Stimulated activated CD4-positive, alpha-beta T cell treated with anti-CD3 and anti-CD28 coated beads, Interleukin-1b, Interleukin-23, amount 100 ng/mL, for 48 hours (primary cell): ENCODE measurements at regions not wholly inside any gene's neighbourhood (a gene's known extent, or its start where the extent isn't known, plus 50 kb on each side); places are given as distances from the start of the nearest gene placed in this dataset.
"Not testable (repeated sequence)": the region's sequence is repeated elsewhere in the genome, so short reads cannot be mapped to it uniquely, and the experiment has no call there.

Experiments used
- DNase-seq: peaks from one replicate; pipeline ENCODE4 v3.0.0-alpha.2; 2020

DNA sequence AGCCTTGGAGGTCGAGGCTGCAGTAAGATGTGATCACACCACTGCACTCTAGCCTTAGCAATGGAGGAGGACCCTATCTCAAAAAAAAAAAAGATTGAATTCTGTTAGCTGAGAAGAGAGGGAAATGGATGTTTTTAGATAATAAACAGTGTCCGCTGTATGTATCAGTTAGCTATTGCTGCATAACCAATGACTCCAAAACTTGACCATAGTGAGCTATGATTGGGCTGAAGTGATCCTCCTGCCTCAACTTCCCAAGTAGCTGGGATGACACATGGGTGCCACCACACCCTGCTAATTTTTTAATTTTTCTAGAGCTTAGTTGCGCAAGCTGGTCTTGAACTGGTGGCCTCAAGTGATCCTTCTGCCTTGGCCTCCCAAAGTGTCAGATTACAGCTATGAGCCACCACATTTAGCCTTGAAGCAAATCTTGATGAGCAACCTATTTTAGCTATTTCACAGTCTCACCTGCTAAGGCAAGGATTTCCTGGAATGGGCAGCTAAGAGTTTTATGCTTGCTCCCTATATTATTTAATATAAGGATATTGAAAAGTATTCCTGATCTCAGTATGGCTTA, 68.3 kb upstream of the ATF7IP2 start:
- DNase-seq = no peak

DNA sequence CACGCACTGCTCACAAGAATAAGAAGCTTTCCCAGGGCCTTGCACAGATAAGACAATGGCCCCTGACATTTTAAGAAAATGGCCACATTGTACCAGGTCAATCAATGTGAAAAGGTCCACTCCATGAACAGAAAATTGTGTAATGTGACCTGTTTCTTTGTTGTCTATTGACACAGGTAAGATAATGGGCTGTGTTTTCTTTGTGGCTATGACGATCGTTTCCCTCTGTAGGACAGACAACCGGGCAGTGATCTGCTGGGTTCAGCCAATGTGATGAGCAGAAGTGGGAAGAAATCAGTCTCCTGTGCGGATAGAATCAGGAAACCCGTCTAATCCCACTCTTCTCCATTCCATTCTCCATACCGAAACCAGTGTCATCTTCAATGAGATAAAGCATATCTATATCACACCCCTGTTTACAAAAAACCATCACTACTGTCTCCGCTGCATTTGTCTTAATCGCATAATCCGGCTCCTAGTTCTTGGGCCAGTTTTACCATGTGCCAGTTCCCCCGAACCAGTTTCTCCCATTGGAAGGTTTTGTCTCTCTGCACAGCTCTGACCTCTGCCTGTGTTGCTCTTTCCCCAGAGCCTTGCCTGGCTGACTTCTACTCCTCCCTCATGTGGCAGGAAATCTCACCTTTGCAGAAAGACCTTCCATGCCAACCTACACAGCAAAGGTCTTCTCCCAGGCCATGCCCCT, 66.9 kb upstream of the ATF7IP2 start:
- no peak for DNase-seq

DNA sequence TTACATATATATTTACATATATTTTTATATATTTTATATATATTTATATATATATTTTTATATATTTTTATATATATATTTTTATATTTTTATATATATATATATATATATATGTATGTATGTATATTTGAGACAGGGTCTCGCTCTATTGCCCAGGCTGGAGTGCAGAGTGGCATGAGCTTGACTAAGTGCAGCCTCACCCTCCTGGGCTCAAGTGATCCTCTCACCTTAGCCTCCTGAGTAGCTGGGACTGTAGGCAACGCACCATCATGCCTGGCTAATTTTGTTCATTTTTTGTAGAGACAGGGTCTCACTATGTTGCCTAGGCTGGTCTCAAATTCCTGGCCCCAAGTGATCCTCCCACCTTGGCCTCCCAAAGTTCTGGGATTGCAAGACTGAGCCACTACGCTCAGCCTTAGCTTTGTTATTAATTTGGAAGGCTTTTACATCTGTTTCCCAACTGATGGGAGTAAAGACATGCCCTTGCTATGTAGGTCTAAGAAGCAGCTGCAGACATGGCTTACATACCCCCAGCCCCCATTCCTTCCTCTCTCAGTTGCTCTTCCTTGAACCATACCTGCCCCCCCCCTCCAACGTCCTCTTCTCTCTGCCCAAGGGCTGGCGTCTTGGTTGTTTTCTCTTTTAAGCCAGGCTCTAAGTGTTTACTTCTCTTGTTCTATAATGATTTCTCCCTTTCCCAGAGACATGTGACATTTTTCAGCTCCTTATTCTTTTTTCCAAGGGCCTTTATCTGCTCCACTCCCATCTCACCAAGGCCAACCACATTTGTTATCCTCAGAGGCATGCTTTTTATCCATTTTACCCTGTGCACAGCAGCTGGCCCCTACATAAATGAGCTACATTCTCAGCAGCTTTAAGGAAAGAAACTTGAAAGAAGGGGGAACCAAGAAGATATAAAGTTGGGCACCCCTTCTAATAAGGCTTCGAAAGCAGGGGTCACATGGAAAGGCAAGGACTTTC, 64.2 kb upstream of the ATF7IP2 start:
- no peak for DNase-seq

- no peak for DNase-seq
These were observed 62.9 kb upstream of the ATF7IP2 start for GRCh38 chr16:10322723-10323527.

DNA sequence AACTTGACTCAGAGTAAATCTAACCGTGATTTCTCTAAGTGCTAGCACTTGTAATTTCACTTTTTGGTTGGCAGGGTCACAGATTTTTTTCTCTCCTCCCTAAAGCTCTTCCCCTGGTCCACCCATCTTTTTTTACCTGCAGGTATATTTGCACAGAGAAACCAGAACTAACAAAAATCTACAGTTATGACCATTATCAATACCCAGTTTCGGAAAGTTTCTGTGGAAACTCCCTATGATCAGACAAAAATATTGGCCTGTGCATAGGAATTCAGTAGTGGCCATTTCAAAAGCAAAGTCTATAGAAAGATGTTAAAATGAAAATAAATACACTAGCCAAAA, 62.4 kb upstream of the ATF7IP2 start:
- no peak for DNase-seq

DNA sequence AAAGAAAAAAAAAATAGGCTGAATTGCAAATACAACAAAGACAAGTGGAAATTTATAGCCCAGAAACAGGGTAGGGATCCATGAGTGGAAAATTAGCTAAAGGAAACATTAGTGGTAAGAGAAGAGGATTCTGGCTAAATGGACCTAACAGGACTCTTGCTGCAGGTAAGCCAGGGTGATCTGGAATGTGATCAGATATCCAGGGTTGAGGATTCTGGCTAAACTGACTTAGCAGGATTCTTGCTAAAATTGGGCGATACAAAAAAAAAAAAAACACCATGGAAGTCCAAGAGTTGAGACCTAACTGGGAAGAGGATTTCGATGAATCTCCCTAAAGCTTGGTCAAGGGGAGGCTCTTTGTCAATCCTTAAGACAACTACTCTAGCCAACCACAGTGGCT, 61.7 kb upstream of the ATF7IP2 start:
- DNase-seq = no peak

DNA sequence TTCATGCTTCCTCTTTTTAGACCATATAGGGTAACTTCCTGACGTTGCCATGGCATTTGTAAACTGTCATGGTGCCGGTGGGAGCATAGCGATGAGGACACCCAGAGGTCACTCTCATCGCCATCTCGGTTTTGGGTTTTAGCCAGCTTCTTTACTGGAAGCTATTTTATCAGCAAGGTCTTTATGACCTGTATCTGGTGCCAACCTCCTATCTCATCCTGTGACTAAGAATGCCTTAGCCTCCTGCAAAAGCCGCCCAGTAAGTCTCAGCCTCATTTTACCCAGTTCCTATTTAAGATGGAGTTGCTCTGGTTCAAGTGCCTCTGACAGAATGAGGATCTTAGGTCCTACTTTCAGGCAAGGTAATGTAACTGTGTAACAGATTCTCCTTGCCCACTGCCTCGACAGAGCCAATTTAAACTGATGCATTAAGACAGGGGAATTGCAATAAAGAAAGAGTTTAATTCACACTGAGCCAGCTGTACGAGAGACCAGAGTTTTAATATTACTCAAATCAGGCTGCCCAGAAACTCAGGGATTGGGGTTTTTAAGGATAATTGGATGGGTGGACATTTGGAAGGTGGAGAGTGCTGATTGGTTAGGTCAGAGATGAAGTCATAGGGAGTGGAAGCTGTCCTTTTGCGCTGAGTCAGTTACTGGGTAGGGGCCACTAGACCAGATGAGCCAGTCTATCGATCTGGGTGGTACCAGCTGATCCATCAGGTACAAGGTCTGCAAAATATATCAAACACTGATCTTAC, 59.9 kb upstream of the ATF7IP2 start:
- DNase-seq = no peak

DNA sequence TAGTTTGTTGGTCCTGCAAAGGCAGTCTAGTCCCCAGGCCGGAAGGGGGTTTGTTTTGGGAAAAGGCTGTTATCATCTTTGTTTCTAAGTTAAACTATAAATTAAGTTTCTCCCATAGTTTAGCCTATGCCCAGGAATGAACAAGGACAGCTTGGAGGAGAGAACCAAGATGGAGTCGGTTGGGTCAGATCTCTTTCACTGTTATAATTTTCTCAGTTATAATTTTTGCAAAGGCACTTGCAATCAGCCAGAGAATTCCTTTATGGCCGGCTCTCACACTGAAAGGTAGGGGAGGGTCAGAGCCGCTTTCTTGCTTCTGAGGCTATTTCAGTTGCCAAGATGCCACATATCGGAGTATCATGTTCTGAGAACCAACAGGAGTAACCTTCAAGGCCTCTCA, 59.2 kb upstream of the ATF7IP2 start:
- no peak for DNase-seq

GRCh38 chr16:10328291-10328690, 57.6 kb upstream of the ATF7IP2 start:
- not testable (repeated sequence) for DNase-seq

- DNase-seq = no peak
These were observed 53.6 kb upstream of the ATF7IP2 start for GRCh38 chr16:10332241-10332640.

DNA sequence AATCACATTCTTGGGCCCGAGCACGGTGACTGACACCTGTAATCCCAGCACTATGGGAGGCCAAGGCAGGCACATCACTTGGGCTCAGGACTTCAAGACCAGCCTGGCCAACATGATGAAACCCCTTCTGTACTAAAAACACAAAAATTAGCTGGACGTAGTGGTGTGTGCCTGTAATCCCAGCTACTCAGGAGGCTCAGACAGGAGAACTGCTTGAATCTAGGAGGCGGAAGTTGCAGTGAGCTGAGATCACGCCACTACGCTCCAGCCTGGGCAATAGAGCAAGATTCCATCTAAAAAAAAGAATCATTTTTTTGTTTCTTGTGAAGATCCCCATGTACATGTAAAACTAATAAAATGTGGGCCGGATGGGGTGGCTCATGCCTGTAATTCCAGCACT, 53.1 kb upstream of the ATF7IP2 start:
- DNase-seq = no peak

DNA sequence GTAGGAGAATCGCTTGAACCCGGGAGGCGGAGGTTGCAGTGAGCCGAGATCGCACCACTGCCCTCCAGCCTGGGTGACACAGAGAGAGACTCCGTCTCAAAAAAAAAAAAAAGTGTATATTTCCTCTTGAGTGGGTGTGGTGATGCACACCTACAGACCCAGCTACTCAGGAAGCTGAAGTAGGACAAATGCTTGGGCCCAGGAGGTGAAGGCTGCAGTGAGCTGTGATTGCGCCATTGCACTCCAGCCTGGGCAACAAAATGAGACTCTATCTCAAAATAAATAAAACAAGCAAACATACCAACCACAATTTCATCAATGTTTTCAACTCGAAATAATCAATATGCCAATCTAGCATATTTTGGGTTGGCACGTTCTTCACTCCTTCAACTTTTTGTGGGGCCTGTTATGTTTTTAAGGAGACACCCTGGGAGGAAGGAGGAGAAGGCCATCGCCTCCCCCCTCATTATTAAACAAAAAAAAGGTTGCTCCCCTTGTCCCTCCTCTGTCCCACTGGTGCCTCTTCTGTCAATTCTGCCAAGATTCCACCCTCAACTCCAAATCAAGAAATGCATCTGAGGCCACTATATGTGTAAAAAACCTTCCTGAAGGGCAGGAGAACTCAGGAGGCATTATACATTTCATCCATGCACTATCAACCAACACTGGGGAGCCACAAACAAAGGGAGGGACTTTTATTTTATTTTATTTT, 52.4 kb upstream of the ATF7IP2 start:
- DNase-seq = no peak

GRCh38 chr16:10335681-10336080, 50.2 kb upstream of the ATF7IP2 start:
- no peak for DNase-seq
